Neural progenitor cell (in vitro differentiated cells): ENCODE measurements at regions not wholly inside any gene's neighbourhood (a gene's known extent, or its start where the extent isn't known, plus 50 kb on each side); places are given as distances from the start of the nearest gene placed in this dataset.

ENCODE experiments used
- CTCF ChIP-seq: fragments of 200-600 bp; sonication (generic); IDR thresholded peaks from 2 replicates; pipeline ENCODE4 v1.5.1; 2017; ENCODE audit warnings: antibody characterized with exemption, mild to moderate bottlenecking
- EZH2 ChIP-seq: fragments of 200-600 bp; sonication (generic); IDR thresholded peaks from 2 replicates; pipeline ENCODE4 v1.6.1; 2017; ENCODE audit warnings: antibody characterized with exemption, mild to moderate bottlenecking, moderate library complexity
- EZH2phosphoT487 ChIP-seq: fragments of 200-600 bp; sonication (generic); IDR thresholded peaks from 2 replicates; pipeline ENCODE4 v1.6.1; 2017; ENCODE audit warnings: antibody characterized with exemption

- no peak for TF ChIP-seq CTCF
- TF ChIP-seq EZH2: no peak
- no peak for TF ChIP-seq EZH2phosphoT487
Observed at GRCh38 chr4:130154901-130155300, 1058.9 kb downstream of the C4orf33 start.
